Spleen (tissue), 11 donors: ENCODE measurements at regions not wholly inside any gene's neighbourhood (a gene's known extent, or its start where the extent isn't known, plus 50 kb on each side); places are given as distances from the start of the nearest gene placed in this dataset.

Experiments
- DNase-seq: peaks from one replicate; pipeline ENCODE4 v3.0.0-alpha.2; 2020
- H3K27ac ChIP-seq, 8 donors: fragments of 200-600 bp; sonication (generic) in 7 of 8; 1 replicate in 4 of 8; 2 replicates in 4 of 8; pipeline versions ENCODE4 v1.5.0 to v1.8.0; 2016 to 2021; ENCODE audit warnings: inconsistent platforms in 4 of 8, mild to moderate bottlenecking in 4 of 8, moderate library complexity in 1 of 8
- H3K27me3 ChIP-seq, 7 donors: fragments of 200-600 bp; sonication (generic) in 6 of 7; replicated peaks in 1 of 7; 1 replicate in 4 of 7; 2 replicates in 3 of 7; pipeline versions ENCODE4 v1.5.0 to v1.8.0; 2016 to 2021; ENCODE audit warnings: inconsistent platforms in 3 of 7, mild to moderate bottlenecking in 1 of 7
- H3K36me3 ChIP-seq, 6 donors: fragments of 200-600 bp; sonication (generic) in 5 of 6; 1 replicate in 4 of 6; 2 replicates in 2 of 6; pipeline versions ENCODE4 v1.5.0 to v1.8.0; 2016 to 2021; ENCODE audit warnings: inconsistent platforms in 2 of 6
- H3K4me1 ChIP-seq, 6 donors: fragments of 200-600 bp; sonication (generic) in 5 of 6; 1 replicate in 3 of 6; 2 replicates in 3 of 6; pipeline versions ENCODE4 v1.5.0 to v1.8.0; 2016 to 2021; ENCODE audit warnings: inconsistent platforms in 3 of 6
- H3K4me3 ChIP-seq, 8 donors: fragments of 200-600 bp; sonication (generic) in 7 of 8; 1 replicate in 4 of 8; 2 replicates in 4 of 8; pipeline versions ENCODE4 v1.5.0 to v1.8.0; 2016 to 2021; ENCODE audit warnings: inconsistent platforms in 4 of 8, mild to moderate bottlenecking in 4 of 8, moderate library complexity in 2 of 8
- H3K9me3 ChIP-seq, 8 donors: fragments of 200-600 bp; sonication (generic) in 7 of 8; 1 replicate in 4 of 8; 2 replicates in 4 of 8; pipeline versions ENCODE4 v1.5.0 to v1.8.0; 2016 to 2021; ENCODE audit warnings: inconsistent platforms in 4 of 8
- CTCF ChIP-seq, 11 experiments: fragments of 200-600 bp in 7 of 11; fragments of 450-650 bp in 4 of 11; sonication (generic) in 4 of 11; IDR thresholded peaks in 8 of 11; conservative IDR thresholded peaks in 3 of 11; 1 replicate in 7 of 11; 2 replicates in 4 of 11; pipeline versions ENCODE4 v1.4.0 to v1.8.0; 2016 to 2021; ENCODE audit warnings: antibody characterized with exemption in 11 of 11, inconsistent platforms in 4 of 11, mild to moderate bottlenecking in 1 of 11
- POLR2A ChIP-seq, 3 donors: fragments of 450-650 bp; IDR thresholded peaks; one replicate each; pipeline ENCODE4 v1.5.1; 2017; ENCODE audit warnings: antibody characterized with exemption in 3 of 3, mild to moderate bottlenecking in 1 of 3
- POLR2AphosphoS5 ChIP-seq, 3 donors: sonication (generic); formaldehyde crosslinking; IDR thresholded peaks; one replicate each; pipeline ENCODE4 v1.5.1; 2017; ENCODE audit warnings: antibody characterized with exemption in 3 of 3
- WGBS, 5 donors: extraction: QIAGEN DNeasy Blood & Tissue Kit in 3 of 5; methylation state at CpG; one replicate each; pipeline versions ENCODE4 v1.1.5 to v1.1.7; 2013 to 2018; 5-methylcytosine and 5-hydroxymethylcytosine counted together
- intact Hi-C: fragments of 100-400 bp; cut with DNase I; formaldehyde crosslinking; loops from one replicate; pipeline ENCODE4 v1.15.0; 2023; ENCODE audit warnings: low total_unique reads
- donor health status: healthy with polysubstance abuse.
- donor health status: DM: no; HTN: no; CAD: no; lungs with moderate emphysema.
- donor health status: DM: no; HTN: no; CAD: no.
- donor health status: Bipolar disorder and iron deficiency.
- donor health status: healthy.
- donor health status: DM: no; HTN: no; CAD: no.
- donor health status: DM: yes; HTN: yes; CAD: no.

GRCh38 chr9:81305561-81306182, 383.7 kb downstream of the TLE1 start:
- no peaks in the 10 kb centered on the region for H3K4me1 ChIP-seq
- peaks cover 0 to 27% (median 3%) of the 10 kb centered on the region in 8 donors for H3K9me3 ChIP-seq
- no peak for TF ChIP-seq POLR2AphosphoS5 (IDR thresholded peaks at IDR 0.05)
- TF ChIP-seq POLR2A (IDR thresholded peaks at IDR 0.05), result no peak
- no peak for TF ChIP-seq CTCF (IDR thresholded peaks at IDR 0.05 in 8 of 11, conservative IDR thresholded peaks at IDR 0.05 in 3 of 11)
- no peak for DNase-seq
- intact Hi-C loops, result no loop called here
- no peaks in the 10 kb centered on the region for H3K27me3 ChIP-seq
- H3K36me3 ChIP-seq, result no peaks in the 10 kb centered on the region
- no peak overlapping the region for H3K4me3 ChIP-seq
- WGBS, 5 donors, result 80 to 94% (median 80%) methylated on average over 6 of the region's 6 CpGs
- no peak overlapping the region for H3K27ac ChIP-seq

- 61 to 86% (median 73%) methylated on average over 5 of the region's 5 CpGs for WGBS, 5 donors
- no peaks in the 10 kb centered on the region for H3K36me3 ChIP-seq
- no peaks in the 10 kb centered on the region for H3K27me3 ChIP-seq
- TF ChIP-seq CTCF (IDR thresholded peaks at IDR 0.05 in 8 of 11, conservative IDR thresholded peaks at IDR 0.05 in 3 of 11), result no peak
- no peak for TF ChIP-seq POLR2AphosphoS5 (IDR thresholded peaks at IDR 0.05)
- no peak for TF ChIP-seq POLR2A (IDR thresholded peaks at IDR 0.05)
- DNase-seq, result no peak
- no peak overlapping the region for H3K27ac ChIP-seq
- H3K9me3 ChIP-seq, result peaks cover 0 to 44% (median 12%) of the 10 kb centered on the region in 8 donors
- no peak overlapping the region for H3K4me3 ChIP-seq
- H3K4me1 ChIP-seq, result no peaks in the 10 kb centered on the region
- intact Hi-C loops, result no loop called here
Observed at GRCh38 chr9:81303658-81304057, 385.7 kb downstream of the TLE1 start.

GRCh38 chr9:81293651-81294050, 395.7 kb downstream of the TLE1 start:
- intact Hi-C loops, result no loop called here
- H3K4me1 ChIP-seq, result no peaks in the 10 kb centered on the region
- H3K4me3 ChIP-seq, result no peak overlapping the region
- H3K27ac ChIP-seq, result no peak overlapping the region
- peaks cover 0 to 11% (median 0%) of the 10 kb centered on the region in 7 donors for H3K27me3 ChIP-seq
- no peaks in the 10 kb centered on the region for H3K36me3 ChIP-seq
- no peak for DNase-seq
- H3K9me3 ChIP-seq, result peaks cover 0 to 4% (median 0%) of the 10 kb centered on the region in 8 donors
- no peak for TF ChIP-seq CTCF (IDR thresholded peaks at IDR 0.05 in 8 of 11, conservative IDR thresholded peaks at IDR 0.05 in 3 of 11)
- no peak for TF ChIP-seq POLR2AphosphoS5 (IDR thresholded peaks at IDR 0.05)
- TF ChIP-seq POLR2A (IDR thresholded peaks at IDR 0.05), result no peak

GRCh38 chr9:81292056-81292805, 397.1 kb downstream of the TLE1 start:
- H3K9me3 ChIP-seq, result peaks cover 0 to 8% (median 0%) of the 10 kb centered on the region in 8 donors
- TF ChIP-seq CTCF (IDR thresholded peaks at IDR 0.05 in 8 of 11, conservative IDR thresholded peaks at IDR 0.05 in 3 of 11) (no peak), POLR2A (IDR thresholded peaks at IDR 0.05) (no peak), POLR2AphosphoS5 (IDR thresholded peaks at IDR 0.05) (no peak)
- no peak overlapping the region for H3K4me3 ChIP-seq
- DNase-seq, result no peak
- peaks cover 0 to 11% (median 0%) of the 10 kb centered on the region in 7 donors for H3K27me3 ChIP-seq
- WGBS, 5 donors, result 78 to 92% (median 91%) methylated on average over 5 to 7 of the region's 7 CpGs
- intact Hi-C loops, result no loop called here
- H3K27ac ChIP-seq, result no peak overlapping the region
- no peaks in the 10 kb centered on the region for H3K4me1 ChIP-seq
- H3K36me3 ChIP-seq, result no peaks in the 10 kb centered on the region
